Midbrain (tissue), 1 donor: ENCODE measurements at regions not wholly inside any gene's neighbourhood (a gene's known extent, or its start where the extent isn't known, plus 50 kb on each side); places are given as distances from the start of the nearest gene placed in this dataset.
"Not testable (repeated sequence)": the region's sequence is repeated elsewhere in the genome, so short reads cannot be mapped to it uniquely, and the experiment has no call there.

Experiments used
- DNase-seq: peaks from one replicate; lab custom pipeline; 2025; lab: John Stamatoyannopoulos, UW

DNA sequence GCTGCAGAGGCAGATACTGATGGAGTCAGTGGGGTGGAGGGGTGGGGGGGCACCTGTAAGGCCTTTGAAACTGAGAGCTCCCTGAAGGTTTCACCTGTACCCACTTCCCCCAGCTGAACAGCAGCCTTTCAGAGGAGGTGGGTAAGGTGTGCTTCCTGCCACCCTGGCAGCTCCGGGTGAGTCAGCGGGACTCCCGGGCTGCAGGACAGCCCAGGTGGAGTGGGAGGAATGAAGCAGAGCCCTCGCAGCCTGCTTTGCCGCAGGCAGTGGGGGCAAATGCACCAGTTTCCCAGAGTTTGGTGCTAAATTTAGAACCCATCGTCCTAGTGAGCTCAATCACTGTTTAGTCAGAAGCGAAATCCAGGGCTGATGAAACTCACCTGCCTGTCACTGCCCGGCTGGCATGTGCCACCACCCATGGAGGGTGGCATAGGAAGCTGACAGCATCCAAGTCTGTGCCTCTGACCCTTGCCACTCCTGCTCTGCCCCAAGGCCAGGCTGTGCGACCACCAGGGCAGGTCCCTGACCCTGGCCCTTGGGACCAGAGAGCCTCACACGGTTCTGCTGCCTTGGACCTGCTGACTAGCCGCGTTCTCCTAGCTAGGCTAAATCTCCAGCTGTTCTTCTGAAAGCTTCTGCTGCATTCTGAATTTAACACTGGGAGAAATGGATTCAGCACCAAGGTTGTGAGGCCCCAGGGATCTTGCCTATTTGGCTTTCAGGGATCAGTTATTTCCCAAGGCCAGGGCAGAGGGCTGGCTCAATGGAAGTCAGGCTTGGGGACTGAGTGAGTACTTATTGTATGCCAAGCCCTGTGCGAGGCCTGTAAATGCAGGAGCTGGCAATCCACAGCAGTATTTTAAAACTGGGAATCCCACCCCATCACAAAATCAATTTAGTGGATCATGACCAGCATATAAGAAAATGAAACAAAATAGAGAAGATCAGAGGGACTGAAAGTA, 67.3 kb upstream of the RASGRF1 start:
- DNase-seq = no peak

GRCh38 chr15:79156704-79157375, 66.3 kb upstream of the RASGRF1 start:
- no peak for DNase-seq

DNA sequence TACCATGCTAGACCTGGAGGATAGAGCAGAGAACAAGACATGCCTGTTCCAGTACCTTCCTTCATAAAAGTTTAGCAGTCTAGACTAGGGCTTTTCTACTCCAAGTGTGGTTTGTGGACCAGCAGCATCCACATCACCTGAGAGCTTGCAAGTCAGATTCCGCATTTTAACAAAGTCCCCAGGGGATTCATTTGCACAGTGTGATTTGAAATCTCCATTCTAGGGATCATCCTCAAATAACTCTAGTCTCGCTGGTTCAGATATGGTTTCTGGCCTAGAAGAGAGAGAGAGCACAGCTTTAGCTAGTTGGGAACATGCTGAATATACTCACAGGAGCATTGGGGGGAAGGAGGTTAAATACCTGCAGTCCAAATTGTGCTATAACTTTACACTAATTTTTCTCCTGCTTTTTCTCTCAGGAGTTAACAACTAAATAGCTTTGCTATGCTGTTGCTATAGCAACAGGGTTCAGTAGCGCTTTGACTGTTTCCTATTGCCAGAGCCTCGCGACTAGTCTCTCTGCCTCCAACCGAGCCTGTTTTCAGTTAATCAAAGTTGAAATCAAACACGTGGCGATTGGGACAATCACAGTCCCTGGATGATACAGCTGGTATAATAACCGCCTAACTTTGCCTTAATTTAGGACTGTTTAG, 64.0 kb upstream of the RASGRF1 start:
- DNase-seq = no peak

GRCh38 chr15:79144290-79144689, 53.7 kb upstream of the RASGRF1 start:
- not testable (repeated sequence) for DNase-seq

DNA sequence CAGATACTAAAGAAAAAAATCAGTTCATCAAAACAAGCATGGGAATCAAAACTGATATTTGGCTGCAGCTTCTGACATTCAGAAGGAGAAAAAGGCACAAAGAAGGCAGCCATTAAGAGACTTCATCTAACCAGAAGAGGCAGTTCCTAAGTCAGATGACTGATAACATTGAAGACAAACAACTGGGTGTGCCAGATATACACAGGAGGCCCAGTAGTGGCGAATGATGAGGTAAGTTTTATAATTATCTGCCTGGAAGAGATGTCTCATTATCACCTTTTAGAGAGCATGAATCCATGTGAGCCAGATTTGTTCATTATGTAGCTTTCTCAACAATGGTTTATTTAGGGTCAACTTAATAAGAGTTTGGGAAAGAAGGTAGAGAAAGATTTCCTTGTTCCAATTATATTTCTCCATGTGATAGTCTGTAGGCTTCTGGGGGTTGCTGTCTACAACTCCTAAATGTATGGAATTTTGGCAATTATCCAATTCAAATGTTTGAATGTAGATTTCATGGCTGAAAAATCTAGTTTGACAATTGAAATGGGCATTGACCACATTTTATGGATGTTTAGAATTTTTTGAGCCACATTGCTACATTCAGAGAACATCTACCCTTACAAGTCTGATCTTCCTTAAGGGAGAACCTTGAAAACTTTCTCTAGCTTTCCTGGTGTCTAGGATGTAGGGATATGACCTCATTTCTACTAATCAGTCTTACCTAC, 50.4 kb upstream of the RASGRF1 start:
- no peak for DNase-seq
